ENCODE measurements at regions not wholly inside any gene's neighbourhood (a gene's known extent, or its start where the extent isn't known, plus 50 kb on each side); places are given as distances from the start of the nearest gene placed in this dataset.
"Not testable (repeated sequence)": the region's sequence is repeated elsewhere in the genome, so short reads cannot be mapped to it uniquely, and the experiment has no call there.

DNA sequence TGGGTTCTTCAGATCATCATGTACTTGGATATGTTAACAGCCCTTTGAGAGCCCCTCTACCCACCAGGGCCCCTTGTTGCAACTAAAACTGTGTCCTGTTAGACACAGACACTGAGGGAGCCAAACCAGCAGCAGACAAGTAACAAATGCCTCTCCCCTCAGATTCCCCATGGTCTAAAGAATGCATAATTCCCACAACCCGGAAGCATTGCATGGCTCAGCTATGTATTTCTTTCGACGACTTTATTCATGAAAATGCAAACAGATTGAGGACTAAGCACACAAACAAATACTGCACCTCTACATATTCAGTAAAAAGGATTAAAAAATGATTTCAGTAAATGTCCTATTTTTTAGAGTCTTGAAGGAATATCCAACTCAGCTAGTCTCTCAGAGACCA is 70.1 kb upstream of the HECW1 start:
- no peak for FAIRE-seq
- no peak for DNase-seq (ENCODE audit: low spot score in 2 of 2)

DNA sequence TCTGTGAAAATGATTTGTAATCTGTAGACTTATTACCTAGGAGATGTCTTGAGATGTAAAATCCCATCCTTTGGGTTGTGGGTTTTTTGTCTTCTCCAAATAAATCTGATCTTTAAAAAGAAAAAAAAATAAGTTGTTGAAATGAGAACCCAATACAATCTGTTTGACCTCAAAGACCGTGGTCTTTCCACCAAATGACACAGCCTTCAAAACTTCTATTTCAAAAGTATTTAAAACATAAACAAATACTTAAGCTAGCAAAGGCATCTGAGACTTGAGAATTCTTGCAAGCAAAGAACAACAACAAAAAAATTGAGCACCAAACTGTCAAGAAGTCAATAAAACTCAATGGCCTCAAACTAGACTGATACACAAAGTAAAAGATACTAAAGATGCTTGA is 67.9 kb upstream of the HECW1 start:
- DNase-seq (ENCODE audit: low spot score in 2 of 2) (no peak), FAIRE-seq (no peak)

DNA sequence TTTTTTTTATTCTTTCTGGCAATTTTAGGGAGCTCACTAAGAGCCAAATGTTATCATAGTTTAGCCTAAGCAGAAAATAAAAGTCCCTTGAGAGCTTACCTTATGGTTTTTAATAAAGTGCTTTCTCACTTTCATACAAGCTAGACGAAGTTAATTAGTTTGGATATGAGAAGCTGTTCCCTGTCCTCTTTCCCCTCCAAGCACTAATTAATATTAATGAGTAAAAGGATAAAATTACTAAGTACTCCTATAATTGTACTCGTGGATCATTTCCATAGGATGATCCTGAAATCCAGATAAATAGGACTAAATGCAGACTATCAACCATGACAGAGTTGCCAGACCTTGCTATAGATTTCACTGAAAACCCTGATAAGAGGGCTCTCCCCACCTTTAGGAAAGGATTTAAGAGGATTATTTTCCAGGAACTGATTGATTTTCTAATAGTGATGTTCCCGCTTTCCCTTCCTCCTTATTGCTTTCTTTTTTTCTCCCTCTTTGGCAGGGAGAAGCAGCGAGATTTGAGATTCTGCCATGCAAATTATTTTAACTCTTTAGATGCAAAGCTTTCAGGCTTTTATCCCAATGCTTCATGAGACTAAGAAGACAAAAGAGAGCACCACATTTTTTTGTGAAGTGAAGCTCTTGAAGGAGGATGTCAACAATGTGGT is 58.3 kb upstream of the HECW1 start:
- DNase-seq (ENCODE audit: low spot score in 2 of 2) (no peak), FAIRE-seq (no peak)

- no peak for DNase-seq (ENCODE audit: low spot score in 2 of 2)
- no peak for FAIRE-seq
Measured at GRCh38 chr7:43057141-43057540, 55.3 kb upstream of the HECW1 start.

- DNase-seq (ENCODE audit: low spot score in 2 of 2) = no peak
- FAIRE-seq = no peak
Measured at GRCh38 chr7:43058271-43059066, 54.0 kb upstream of the HECW1 start.

DNA sequence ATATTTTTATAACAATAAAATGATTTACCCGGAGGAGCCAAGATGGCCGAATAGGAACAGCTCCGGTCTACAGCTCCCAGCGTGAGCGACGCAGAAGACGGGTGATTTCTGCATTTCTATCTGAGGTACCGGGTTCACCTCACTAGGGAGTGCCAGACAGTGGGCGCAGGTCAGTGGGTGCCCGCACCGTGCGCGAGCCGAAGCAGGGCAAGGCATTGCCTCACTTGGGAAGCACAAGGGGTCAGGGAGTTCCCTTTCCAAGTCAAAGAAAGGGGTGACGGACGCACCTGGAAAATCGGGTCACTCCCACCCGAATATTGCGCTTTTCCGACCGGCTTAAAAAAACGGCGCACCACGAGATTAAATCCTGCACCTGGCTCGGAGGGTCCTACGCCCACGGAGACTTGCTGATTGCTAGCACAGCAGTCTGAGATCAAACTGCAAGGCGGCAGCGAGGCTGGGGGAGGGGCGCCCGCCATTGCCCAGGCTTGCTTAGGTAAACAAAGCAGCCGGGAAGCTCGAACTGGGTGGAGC is 53.3 kb upstream of the HECW1 start:
- not testable (repeated sequence) for DNase-seq (ENCODE audit: low spot score in 2 of 2); FAIRE-seq

Data from frontal cortex (tissue), 3 donors.